ENCODE measurements at regions not wholly inside any gene's neighbourhood (a gene's known extent, or its start where the extent isn't known, plus 50 kb on each side); places are given as distances from the start of the nearest gene placed in this dataset.

- TF ChIP-seq IRF3 (IDR thresholded peaks at IDR 0.05), result no peak
- TF ChIP-seq WRNIP1 (IDR thresholded peaks at IDR 0.05; ENCODE audit: borderline replicate concordance, low read depth, low read length), result no peak
- TF ChIP-seq, protein P1, sequence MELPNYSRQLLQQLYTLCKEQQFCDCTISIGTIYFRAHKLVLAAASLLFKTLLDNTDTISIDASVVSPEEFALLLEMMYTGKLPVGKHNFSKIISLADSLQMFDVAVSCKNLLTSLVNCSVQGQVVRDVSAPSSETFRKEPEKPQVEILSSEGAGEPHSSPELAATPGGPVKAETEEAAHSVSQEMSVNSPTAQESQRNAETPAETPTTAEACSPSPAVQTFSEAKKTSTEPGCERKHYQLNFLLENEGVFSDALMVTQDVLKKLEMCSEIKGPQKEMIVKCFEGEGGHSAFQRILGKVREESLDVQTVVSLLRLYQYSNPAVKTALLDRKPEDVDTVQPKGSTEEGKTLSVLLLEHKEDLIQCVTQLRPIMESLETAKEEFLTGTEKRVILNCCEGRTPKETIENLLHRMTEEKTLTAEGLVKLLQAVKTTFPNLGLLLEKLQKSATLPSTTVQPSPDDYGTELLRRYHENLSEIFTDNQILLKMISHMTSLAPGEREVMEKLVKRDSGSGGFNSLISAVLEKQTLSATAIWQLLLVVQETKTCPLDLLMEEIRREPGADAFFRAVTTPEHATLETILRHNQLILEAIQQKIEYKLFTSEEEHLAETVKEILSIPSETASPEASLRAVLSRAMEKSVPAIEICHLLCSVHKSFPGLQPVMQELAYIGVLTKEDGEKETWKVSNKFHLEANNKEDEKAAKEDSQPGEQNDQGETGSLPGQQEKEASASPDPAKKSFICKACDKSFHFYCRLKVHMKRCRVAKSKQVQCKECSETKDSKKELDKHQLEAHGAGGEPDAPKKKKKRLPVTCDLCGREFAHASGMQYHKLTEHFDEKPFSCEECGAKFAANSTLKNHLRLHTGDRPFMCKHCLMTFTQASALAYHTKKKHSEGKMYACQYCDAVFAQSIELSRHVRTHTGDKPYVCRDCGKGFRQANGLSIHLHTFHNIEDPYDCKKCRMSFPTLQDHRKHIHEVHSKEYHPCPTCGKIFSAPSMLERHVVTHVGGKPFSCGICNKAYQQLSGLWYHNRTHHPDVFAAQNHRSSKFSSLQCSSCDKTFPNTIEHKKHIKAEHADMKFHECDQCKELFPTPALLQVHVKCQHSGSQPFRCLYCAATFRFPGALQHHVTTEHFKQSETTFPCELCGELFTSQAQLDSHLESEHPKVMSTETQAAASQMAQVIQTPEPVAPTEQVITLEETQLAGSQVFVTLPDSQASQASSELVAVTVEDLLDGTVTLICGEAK (IDR thresholded peaks at IDR 0.05; ENCODE audit: borderline replicate concordance), result no peak
These were observed 699.4 kb downstream of the SLITRK1 start (continued) for GRCh38 chr13:83182845-83183244.

DNA sequence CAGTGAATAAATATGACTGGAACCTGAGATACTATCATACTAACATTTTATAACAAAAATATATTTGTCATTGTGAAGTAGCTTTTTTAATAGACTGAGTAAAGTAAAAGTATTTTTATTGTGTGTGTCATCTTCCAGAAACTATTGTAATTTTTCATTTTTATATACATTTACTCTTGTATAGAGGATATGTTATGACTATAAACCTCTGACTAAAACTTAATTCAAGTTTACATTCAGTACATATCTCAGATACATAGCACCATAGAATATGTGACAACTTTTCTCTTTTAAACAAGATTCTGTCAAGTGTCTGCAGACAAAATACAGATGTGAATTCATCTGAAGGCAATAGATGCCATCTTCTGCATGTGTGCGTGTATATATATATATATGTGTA is 704.3 kb downstream of the SLITRK1 start:
- Histone ChIP-seq H3K4me3 (no peak overlapping the region), H3K36me3 (ENCODE audit: control insufficient read depth in 2 of 2, insufficient read depth in 2 of 2, low read length in 1 of 2) (no peaks in the 10 kb centered on the region), H3K9ac (ENCODE audit: control insufficient read depth, insufficient read depth, low read length) (no peak overlapping the region), H3K27ac (ENCODE audit: control insufficient read depth, insufficient read depth) (no peak overlapping the region), H3K4me2 (ENCODE audit: control insufficient read depth, insufficient read depth) (no peak overlapping the region), H2AFZ (ENCODE audit: control insufficient read depth, low read depth, low read length) (no peak overlapping the region), H3K79me2 (ENCODE audit: control insufficient read depth, insufficient read depth, low read length) (no peaks in the 10 kb centered on the region), H3K4me1 (ENCODE audit: control insufficient read depth, insufficient read depth, low read length) (no peaks in the 10 kb centered on the region), H3K27me3 (replicated peaks in 1 of 2; ENCODE audit: control insufficient read depth in 2 of 2, insufficient read depth in 2 of 2, low read length in 1 of 2) (no peaks in the 10 kb centered on the region), H4K20me1 (ENCODE audit: control insufficient read depth, insufficient read depth) (no peaks in the 10 kb centered on the region), H3K9me3 (replicated peaks; ENCODE audit: control insufficient read depth, insufficient read depth, low read length) (no peaks in the 10 kb centered on the region)
- POLR2A ChIA-PET, result no interaction called here
- BruUV-seq (replicated peaks), result no TSS peak
- SMC1A ChIA-PET (ENCODE audit: uncharacterized antibody, unreplicated experiment), result no interaction called here
- 0% methylated on average over 1 of the region's 1 CpG for WGBS (ENCODE audit: insufficient coverage, insufficient replicate concordance, low lambda C conversion rate, missing lambda C conversion rate)
- FAIRE-seq (no peak), ATAC-seq (no peak), DNase-seq (ENCODE audit: low read depth, low spot score) (no peak)
- intact Hi-C loops (cut with micrococcal nuclease; ENCODE audit: unreplicated experiment) (no loop called here), in situ Hi-C loops (cut with MboI) (no loop called here)
- RAD21 ChIA-PET (ENCODE audit: unreplicated experiment), result interaction anchor here (1.0 kb wide), 1 partner anchor 41 kb away, joined by 3 read pairs; no protein-coding TSS in a partner anchor
- CTCF ChIA-PET, result no interaction called here
- TF ChIP-seq TCF3 (IDR thresholded peaks at IDR 0.05; ENCODE audit: borderline replicate concordance, insufficient read depth, low read depth, low read length) (no peak), EP300 (IDR thresholded peaks at IDR 0.05; ENCODE audit: borderline replicate concordance in 1 of 2, control insufficient read depth in 1 of 2, low read depth in 2 of 2, low read length in 2 of 2) (no peak), SREBF2 (IDR thresholded peaks at IDR 0.05; ENCODE audit: low read length) (no peak), BCL11A (IDR thresholded peaks at IDR 0.05; ENCODE audit: low read depth, low read length) (no peak), BCLAF1 (IDR thresholded peaks at IDR 0.05) (no peak), NFXL1 (IDR thresholded peaks at IDR 0.05; ENCODE audit: borderline replicate concordance) (no peak)
- TF ChIP-seq, protein P1 (IDR thresholded peaks at IDR 0.05; ENCODE audit: borderline replicate concordance), result no peak

Measured in GM12878 (cell line).